GM18511 (cell line): ENCODE measurements at regions not wholly inside any gene's neighbourhood (a gene's known extent, or its start where the extent isn't known, plus 50 kb on each side); places are given as distances from the start of the nearest gene placed in this dataset.
"Not testable (repeated sequence)": the region's sequence is repeated elsewhere in the genome, so short reads cannot be mapped to it uniquely, and the experiment has no call there.

Experiments
- ATAC-seq: cut with Tn5 transposase; IDR thresholded peaks from one replicate; pipeline ENCODE4 v1.9.1; 2021; ENCODE audit warnings: mild to moderate bottlenecking, moderate library complexity; ENCODE audit not compliant: unreplicated experiment

GRCh38 chr9:100700689-100701318 is 122.9 kb downstream of the CAVIN4 start:
- peak; percentile 72 for ATAC-seq

- ATAC-seq, result peak; percentile 86
Observed at GRCh38 chr9:100714372-100715099, 136.7 kb downstream of the CAVIN4 start.

GRCh38 chr9:100715100-100715380 is 137.2 kb downstream of the CAVIN4 start:
- ATAC-seq, result no peak

GRCh38 chr9:100718717-100719116 is 140.8 kb downstream of the CAVIN4 start:
- ATAC-seq, result no peak

GRCh38 chr9:100720922-100721321 is 143.0 kb downstream of the CAVIN4 start:
- no peak for ATAC-seq

GRCh38 chr9:100724886-100725285 is 147.0 kb downstream of the CAVIN4 start:
- ATAC-seq, result no peak

GRCh38 chr9:100725371-100725770 is 147.5 kb downstream of the CAVIN4 start:
- ATAC-seq, result no peak

GRCh38 chr9:100729336-100729895 is 151.5 kb downstream of the CAVIN4 start:
- ATAC-seq, result no peak

GRCh38 chr9:100730086-100730485 is 152.2 kb downstream of the CAVIN4 start:
- no peak for ATAC-seq

- no peak for ATAC-seq
Observed at GRCh38 chr9:100731038-100731556, 153.2 kb downstream of the CAVIN4 start.

GRCh38 chr9:100731557-100731956 is 153.7 kb downstream of the CAVIN4 start:
- ATAC-seq, result no peak

GRCh38 chr9:100739208-100739607 is 161.3 kb downstream of the CAVIN4 start:
- no peak for ATAC-seq

GRCh38 chr9:100739666-100740065 is 161.8 kb downstream of the CAVIN4 start:
- no peak for ATAC-seq

- ATAC-seq, result not testable (repeated sequence)
Observed at GRCh38 chr9:100748930-100749329, 171.1 kb downstream of the CAVIN4 start.

GRCh38 chr9:100756217-100756616 is 178.3 kb downstream of the CAVIN4 start:
- no peak for ATAC-seq

GRCh38 chr9:100759215-100759614 is 181.3 kb downstream of the CAVIN4 start:
- ATAC-seq, result no peak

- no peak for ATAC-seq
Observed at GRCh38 chr9:100761276-100761802, 183.5 kb downstream of the CAVIN4 start.

- no peak for ATAC-seq
Observed at GRCh38 chr9:100774326-100774725, 196.4 kb downstream of the CAVIN4 start.

GRCh38 chr9:100774962-100775361 is 197.1 kb downstream of the CAVIN4 start:
- no peak for ATAC-seq

GRCh38 chr9:100775912-100776311 is 198.0 kb downstream of the CAVIN4 start:
- ATAC-seq, result no peak

- no peak for ATAC-seq
Observed at GRCh38 chr9:100784755-100785154, 206.9 kb downstream of the CAVIN4 start.

- no peak for ATAC-seq
Observed at GRCh38 chr9:100785946-100786345, 208.1 kb downstream of the CAVIN4 start.
